HCT116 (cell line): ENCODE measurements at regions not wholly inside any gene's neighbourhood (a gene's known extent, or its start where the extent isn't known, plus 50 kb on each side); places are given as distances from the start of the nearest gene placed in this dataset.

Experiments used
- ATAC-seq: fragments of 200-7000 bp; cut with Tn5 transposase; 2 replicates; pipeline ENCODE4 v1.9.1; 2020; ENCODE audit warnings: mild to moderate bottlenecking, moderate library complexity
- BruUV-seq: library from RNA; stranded (reverse); fragments of 400-500 nt; replicated peaks from 2 replicates; lab custom pipeline; 2021; lab: Mats Ljungman, UMichigan
- CTCF ChIA-PET: fragments of 300-600 bp; sonication (Branson Sonifier 250); formaldehyde crosslinking; loops from one replicate; lab custom pipeline; 2021; ENCODE audit warnings: antibody characterized with exemption; lab: Charles Lee
- POLR2A ChIA-PET: fragments of 300-600, 350-600 bp; sonication (Branson Sonifier 250); formaldehyde crosslinking; loops from one replicate; lab custom pipeline; 2021; ENCODE audit warnings: antibody characterized with exemption; lab: Charles Lee
- RAD21 ChIA-PET, 2 experiments: fragments of 300-600 bp; sonication (Branson Sonifier 250); formaldehyde crosslinking; loops; one replicate each; lab custom pipeline; 2023; ENCODE audit warnings: low total read pairs in 2 of 2; ENCODE audit not compliant: uncharacterized antibody in 2 of 2, unreplicated experiment in 2 of 2, low non-redundant PET in 1 of 2; lab: Charles Lee
- DNase-seq: peaks from one replicate; pipeline ENCODE4 v3.0.0-alpha.2; 2010; ENCODE audit warnings: low read depth, low spot score
- H2AFZ ChIP-seq: fragments of 200-600 bp; shearing (Covaris generic), sonication (generic); 2 replicates; pipeline ENCODE4 v1.6.1; 2017; ENCODE audit warnings: low read depth, mixed run types, mixed read lengths, antibody characterized with exemption, low read length; ENCODE audit not compliant: poor library complexity, severe bottlenecking
- H3K27ac ChIP-seq: 2 replicates; pipeline ENCODE4 v1.5.1; 2012; ENCODE audit warnings: low read depth, low read length
- H3K27me3 ChIP-seq: fragments of 200-600 bp; sonication (generic); 2 replicates; pipeline ENCODE4 v1.6.1; 2016; ENCODE audit warnings: mixed run types, low read length, mixed read lengths; ENCODE audit not compliant: insufficient read depth
- H3K36me3 ChIP-seq, 2 experiments: fragments of 200-500 bp in 1 of 2; fragments of 200-600 bp in 1 of 2; sonication (Bioruptor generic) in 1 of 2; sonication (generic) in 1 of 2; 2 replicates each; pipeline versions ENCODE4 v1.5.1 to v1.6.1; 2014 to 2016; ENCODE audit warnings: low read length in 2 of 2, inconsistent platforms in 1 of 2, mixed read lengths in 1 of 2, mixed run types in 1 of 2; ENCODE audit not compliant: insufficient read depth in 2 of 2, control insufficient read depth in 1 of 2
- H3K4me1 ChIP-seq, 2 experiments: fragments of 200-600 bp in 1 of 2; sonication (generic) in 1 of 2; 2 replicates each; pipeline versions ENCODE4 v1.5.1 to v1.6.1; 2012 to 2017; ENCODE audit warnings: low read length in 2 of 2, inconsistent platforms in 1 of 2, mild to moderate bottlenecking in 1 of 2, mixed read lengths in 1 of 2, mixed run types in 1 of 2, moderate library complexity in 1 of 2; ENCODE audit not compliant: insufficient read depth in 2 of 2, control insufficient read depth in 1 of 2
- H3K4me2 ChIP-seq: fragments of 200-600 bp; sonication (generic); 2 replicates; pipeline ENCODE4 v1.6.1; 2017; ENCODE audit warnings: mixed run types, low read length, mixed read lengths
- H3K4me3 ChIP-seq, 2 experiments: fragments of 200-600 bp in 1 of 2; sonication (generic) in 1 of 2; replicated peaks in 1 of 2; 2 replicates each; pipeline ENCODE4 v1.5.1; 2011 to 2016; ENCODE audit warnings: low read length in 2 of 2, control low read depth in 1 of 2, low read depth in 1 of 2, mild to moderate bottlenecking in 1 of 2, mixed read lengths in 1 of 2, mixed run types in 1 of 2
- H3K79me2 ChIP-seq: fragments of 200-600 bp; sonication (generic); 2 replicates; pipeline ENCODE4 v1.6.1; 2017; ENCODE audit warnings: mild to moderate bottlenecking, mixed run types, low read length, moderate library complexity, mixed read lengths; ENCODE audit not compliant: insufficient read depth
- H3K9ac ChIP-seq: fragments of 200-600 bp; sonication (generic); 2 replicates; pipeline ENCODE4 v1.6.1; 2016; ENCODE audit warnings: low read length, mixed read lengths
- H3K9me2 ChIP-seq: fragments of 200-600 bp; sonication (generic), shearing (Covaris generic); 2 replicates; pipeline ENCODE4 v1.6.1; 2017; ENCODE audit warnings: mixed run types, mild to moderate bottlenecking, moderate library complexity; ENCODE audit not compliant: insufficient read depth
- H3K9me3 ChIP-seq, 2 experiments: fragments of 200-500 bp in 1 of 2; fragments of 200-600 bp in 1 of 2; sonication (Bioruptor generic) in 1 of 2; sonication (generic) in 1 of 2; 2 replicates each; pipeline ENCODE4 v1.6.1; 2014 to 2017; ENCODE audit warnings: low read length in 2 of 2, mixed read lengths in 2 of 2, inconsistent platforms in 1 of 2, low read depth in 1 of 2, mild to moderate bottlenecking in 1 of 2, mixed run types in 1 of 2, moderate library complexity in 1 of 2; ENCODE audit not compliant: control insufficient read depth in 1 of 2, insufficient read depth in 1 of 2
- H4K20me1 ChIP-seq: fragments of 200-600 bp; sonication (generic), shearing (Covaris generic); 2 replicates; pipeline ENCODE4 v1.6.1; 2017; ENCODE audit warnings: mixed run types, mild to moderate bottlenecking, moderate library complexity; ENCODE audit not compliant: insufficient read depth
- EZH2phosphoT487 ChIP-seq: fragments of 200-600 bp; IDR thresholded peaks from 2 replicates; pipeline ENCODE4 v1.6.1; 2018; ENCODE audit warnings: antibody characterized with exemption, borderline replicate concordance
- TCF7L2 ChIP-seq: IDR thresholded peaks from 2 replicates; pipeline ENCODE4 v1.7.0; 2011; ENCODE audit warnings: borderline replicate concordance, inconsistent platforms; ENCODE audit not compliant: insufficient read depth, insufficient read length; ENCODE audit errors: extremely low read depth
- intact Hi-C: fragments of 100-400 bp; cut with micrococcal nuclease; formaldehyde crosslinking; loops from 2 replicates; pipeline ENCODE4 v1.10.0; 2022
- TF ChIP-seq, protein P1 (sequence below): IDR thresholded peaks from 2 replicates; pipeline ENCODE4 v1.6.1; 2012; ENCODE audit warnings: low read depth
- TF ChIP-seq, protein P2 (sequence below): IDR thresholded peaks from 2 replicates; pipeline ENCODE4 v1.6.1; 2011; ENCODE audit warnings: mild to moderate bottlenecking, low read length, moderate library complexity; ENCODE audit not compliant: insufficient replicate concordance; ENCODE audit errors: extremely low read depth
- TF ChIP-seq, protein P3 (sequence below), 3 experiments: fragments of 200-600 bp in 1 of 3; sonication (generic) in 1 of 3; IDR thresholded peaks in 2 of 3; conservative IDR thresholded peaks in 1 of 3; 2 replicates each; pipeline ENCODE4 v1.5.1; 2012 to 2017; ENCODE audit warnings: low read depth in 2 of 3, low read length in 2 of 3, antibody characterized with exemption in 1 of 3, borderline replicate concordance in 1 of 3, control low read depth in 1 of 3, mild to moderate bottlenecking in 1 of 3, mixed read lengths in 1 of 3, mixed run types in 1 of 3, moderate library complexity in 1 of 3; ENCODE audit not compliant: insufficient read depth in 1 of 3

DNA sequence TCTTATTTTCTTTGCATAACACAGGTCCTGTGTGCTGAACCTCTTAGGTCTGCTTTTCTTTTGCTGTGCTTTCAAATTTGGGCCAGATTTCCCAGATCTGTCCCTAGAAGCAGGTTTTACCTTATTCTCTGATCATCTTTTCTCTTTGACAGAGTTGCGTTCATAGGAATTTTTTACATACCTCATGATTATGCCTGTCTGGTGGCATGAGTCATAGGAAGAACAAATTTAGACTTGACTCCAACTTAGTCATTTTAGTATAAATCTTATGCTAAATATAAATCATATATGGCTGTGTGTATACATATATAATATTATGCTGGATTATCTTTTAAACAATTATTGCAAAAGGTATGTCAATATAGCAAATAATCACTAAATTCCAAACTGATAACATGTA lies 1038.9 kb downstream of the GRM8 start:
- no peak for ATAC-seq

More for the DNA sequence above, 1038.9 kb downstream of the GRM8 start:
- TF ChIP-seq, protein P1, sequence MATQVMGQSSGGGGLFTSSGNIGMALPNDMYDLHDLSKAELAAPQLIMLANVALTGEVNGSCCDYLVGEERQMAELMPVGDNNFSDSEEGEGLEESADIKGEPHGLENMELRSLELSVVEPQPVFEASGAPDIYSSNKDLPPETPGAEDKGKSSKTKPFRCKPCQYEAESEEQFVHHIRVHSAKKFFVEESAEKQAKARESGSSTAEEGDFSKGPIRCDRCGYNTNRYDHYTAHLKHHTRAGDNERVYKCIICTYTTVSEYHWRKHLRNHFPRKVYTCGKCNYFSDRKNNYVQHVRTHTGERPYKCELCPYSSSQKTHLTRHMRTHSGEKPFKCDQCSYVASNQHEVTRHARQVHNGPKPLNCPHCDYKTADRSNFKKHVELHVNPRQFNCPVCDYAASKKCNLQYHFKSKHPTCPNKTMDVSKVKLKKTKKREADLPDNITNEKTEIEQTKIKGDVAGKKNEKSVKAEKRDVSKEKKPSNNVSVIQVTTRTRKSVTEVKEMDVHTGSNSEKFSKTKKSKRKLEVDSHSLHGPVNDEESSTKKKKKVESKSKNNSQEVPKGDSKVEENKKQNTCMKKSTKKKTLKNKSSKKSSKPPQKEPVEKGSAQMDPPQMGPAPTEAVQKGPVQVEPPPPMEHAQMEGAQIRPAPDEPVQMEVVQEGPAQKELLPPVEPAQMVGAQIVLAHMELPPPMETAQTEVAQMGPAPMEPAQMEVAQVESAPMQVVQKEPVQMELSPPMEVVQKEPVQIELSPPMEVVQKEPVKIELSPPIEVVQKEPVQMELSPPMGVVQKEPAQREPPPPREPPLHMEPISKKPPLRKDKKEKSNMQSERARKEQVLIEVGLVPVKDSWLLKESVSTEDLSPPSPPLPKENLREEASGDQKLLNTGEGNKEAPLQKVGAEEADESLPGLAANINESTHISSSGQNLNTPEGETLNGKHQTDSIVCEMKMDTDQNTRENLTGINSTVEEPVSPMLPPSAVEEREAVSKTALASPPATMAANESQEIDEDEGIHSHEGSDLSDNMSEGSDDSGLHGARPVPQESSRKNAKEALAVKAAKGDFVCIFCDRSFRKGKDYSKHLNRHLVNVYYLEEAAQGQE = no peak
- TF ChIP-seq, protein P2, sequence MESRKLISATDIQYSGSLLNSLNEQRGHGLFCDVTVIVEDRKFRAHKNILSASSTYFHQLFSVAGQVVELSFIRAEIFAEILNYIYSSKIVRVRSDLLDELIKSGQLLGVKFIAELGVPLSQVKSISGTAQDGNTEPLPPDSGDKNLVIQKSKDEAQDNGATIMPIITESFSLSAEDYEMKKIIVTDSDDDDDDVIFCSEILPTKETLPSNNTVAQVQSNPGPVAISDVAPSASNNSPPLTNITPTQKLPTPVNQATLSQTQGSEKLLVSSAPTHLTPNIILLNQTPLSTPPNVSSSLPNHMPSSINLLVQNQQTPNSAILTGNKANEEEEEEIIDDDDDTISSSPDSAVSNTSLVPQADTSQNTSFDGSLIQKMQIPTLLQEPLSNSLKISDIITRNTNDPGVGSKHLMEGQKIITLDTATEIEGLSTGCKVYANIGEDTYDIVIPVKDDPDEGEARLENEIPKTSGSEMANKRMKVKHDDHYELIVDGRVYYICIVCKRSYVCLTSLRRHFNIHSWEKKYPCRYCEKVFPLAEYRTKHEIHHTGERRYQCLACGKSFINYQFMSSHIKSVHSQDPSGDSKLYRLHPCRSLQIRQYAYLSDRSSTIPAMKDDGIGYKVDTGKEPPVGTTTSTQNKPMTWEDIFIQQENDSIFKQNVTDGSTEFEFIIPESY = no peak
- no peak for TF ChIP-seq EZH2phosphoT487
- TF ChIP-seq, protein P3, sequence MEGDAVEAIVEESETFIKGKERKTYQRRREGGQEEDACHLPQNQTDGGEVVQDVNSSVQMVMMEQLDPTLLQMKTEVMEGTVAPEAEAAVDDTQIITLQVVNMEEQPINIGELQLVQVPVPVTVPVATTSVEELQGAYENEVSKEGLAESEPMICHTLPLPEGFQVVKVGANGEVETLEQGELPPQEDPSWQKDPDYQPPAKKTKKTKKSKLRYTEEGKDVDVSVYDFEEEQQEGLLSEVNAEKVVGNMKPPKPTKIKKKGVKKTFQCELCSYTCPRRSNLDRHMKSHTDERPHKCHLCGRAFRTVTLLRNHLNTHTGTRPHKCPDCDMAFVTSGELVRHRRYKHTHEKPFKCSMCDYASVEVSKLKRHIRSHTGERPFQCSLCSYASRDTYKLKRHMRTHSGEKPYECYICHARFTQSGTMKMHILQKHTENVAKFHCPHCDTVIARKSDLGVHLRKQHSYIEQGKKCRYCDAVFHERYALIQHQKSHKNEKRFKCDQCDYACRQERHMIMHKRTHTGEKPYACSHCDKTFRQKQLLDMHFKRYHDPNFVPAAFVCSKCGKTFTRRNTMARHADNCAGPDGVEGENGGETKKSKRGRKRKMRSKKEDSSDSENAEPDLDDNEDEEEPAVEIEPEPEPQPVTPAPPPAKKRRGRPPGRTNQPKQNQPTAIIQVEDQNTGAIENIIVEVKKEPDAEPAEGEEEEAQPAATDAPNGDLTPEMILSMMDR (IDR thresholded peaks at IDR 0.05 in 2 of 3, conservative IDR thresholded peaks at IDR 0.05 in 1 of 3; ENCODE audit: borderline replicate concordance in 1 of 3, insufficient read depth in 1 of 3, low read depth in 2 of 3, low read length in 2 of 3) = no peak
- TF ChIP-seq TCF7L2 = no peak
- Histone ChIP-seq H3K4me2 (no peak overlapping the region), H3K4me1 (no peaks in the 10 kb centered on the region), H2AFZ (no peak overlapping the region), H3K9me3 (no peaks in the 10 kb centered on the region), H4K20me1 (no peaks in the 10 kb centered on the region), H3K4me3 (no peak overlapping the region), H3K36me3 (no peaks in the 10 kb centered on the region), H3K9ac (no peak overlapping the region), H3K79me2 (no peaks in the 10 kb centered on the region), H3K27ac (no peak overlapping the region), H3K9me2 (no peaks in the 10 kb centered on the region), H3K27me3 (no peaks in the 10 kb centered on the region)
- ChIA-PET CTCF (no interaction called here), POLR2A (no interaction called here), RAD21 (no interaction called here)
- no peak for DNase-seq
- intact Hi-C loops = no loop called here
- BruUV-seq = no TSS peak
